ENCODE measurements at regions not wholly inside any gene's neighbourhood (a gene's known extent, or its start where the extent isn't known, plus 50 kb on each side); places are given as distances from the start of the nearest gene placed in this dataset.

DNA sequence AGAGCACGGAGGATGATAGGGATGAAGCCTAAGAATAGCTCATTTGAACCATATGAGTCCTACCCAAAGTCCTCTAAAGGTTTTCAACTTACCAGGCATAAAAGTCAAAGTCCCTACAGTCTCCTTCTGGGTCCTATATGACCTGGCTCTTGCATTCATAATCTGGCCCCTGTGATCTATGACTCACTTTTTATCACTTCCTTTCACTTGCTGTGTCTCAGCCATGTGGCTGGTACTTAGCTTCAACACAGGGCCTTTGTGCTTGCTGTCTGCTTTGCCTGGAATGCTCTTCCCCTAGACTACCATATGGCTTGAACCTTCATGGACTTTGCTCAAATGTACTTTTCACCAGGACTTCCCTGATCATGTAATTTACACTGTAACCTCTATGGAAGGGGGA lies 137.6 kb upstream of the TMTC1 start:
- Histone ChIP-seq H3K4me3 (ENCODE audit: low read length in 2 of 2) (no peak overlapping the region), H3K27me3 (ENCODE audit: control insufficient read depth in 2 of 2, insufficient read depth in 2 of 2, low read length in 2 of 2) (no peaks in the 10 kb centered on the region), H3K27ac (ENCODE audit: low read depth in 2 of 2, low read length in 2 of 2) (no peak overlapping the region), H3K9ac (ENCODE audit: low read depth in 1 of 2, low read length in 2 of 2) (no peak overlapping the region), H3K4me1 (ENCODE audit: control insufficient read depth in 2 of 2, insufficient read depth in 2 of 2, low read length in 2 of 2) (no peaks in the 10 kb centered on the region), H3K9me3 (ENCODE audit: control insufficient read depth in 2 of 2, low read length in 2 of 2) (peaks cover 0 to 4% of the 10 kb centered on the region in 2 donors), H3K36me3 (ENCODE audit: control insufficient read depth in 2 of 2, insufficient read depth in 2 of 2, low read length in 2 of 2) (no peaks in the 10 kb centered on the region)

DNA sequence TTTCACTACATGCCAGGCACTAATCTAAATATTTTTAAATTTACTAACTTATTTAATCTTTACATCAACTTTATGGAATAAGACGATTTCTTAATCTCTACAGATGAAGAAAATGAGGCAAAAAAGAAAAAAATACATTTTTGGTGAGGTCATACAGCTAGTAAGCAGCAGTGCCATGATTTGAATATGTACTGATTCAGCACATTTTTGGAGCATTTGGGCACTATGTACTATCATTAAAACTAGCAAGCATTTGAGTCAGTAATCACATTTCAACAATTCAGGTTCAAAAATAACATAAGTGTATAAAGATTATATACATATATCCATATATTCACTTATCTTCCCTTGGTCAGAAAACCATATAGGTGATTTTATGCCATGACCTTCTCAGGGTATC lies 124.4 kb upstream of the TMTC1 start:
- Histone ChIP-seq H3K4me1 (ENCODE audit: control insufficient read depth in 2 of 2, insufficient read depth in 2 of 2, low read length in 2 of 2) (no peaks in the 10 kb centered on the region), H3K9me3 (ENCODE audit: control insufficient read depth in 2 of 2, low read length in 2 of 2) (no peaks in the 10 kb centered on the region), H3K36me3 (ENCODE audit: control insufficient read depth in 2 of 2, insufficient read depth in 2 of 2, low read length in 2 of 2) (no peaks in the 10 kb centered on the region), H3K4me3 (ENCODE audit: low read length in 2 of 2) (no peak overlapping the region), H3K27me3 (ENCODE audit: control insufficient read depth in 2 of 2, insufficient read depth in 2 of 2, low read length in 2 of 2) (no peaks in the 10 kb centered on the region), H3K9ac (ENCODE audit: low read depth in 1 of 2, low read length in 2 of 2) (no peak overlapping the region), H3K27ac (ENCODE audit: low read depth in 2 of 2, low read length in 2 of 2) (no peak overlapping the region)

DNA sequence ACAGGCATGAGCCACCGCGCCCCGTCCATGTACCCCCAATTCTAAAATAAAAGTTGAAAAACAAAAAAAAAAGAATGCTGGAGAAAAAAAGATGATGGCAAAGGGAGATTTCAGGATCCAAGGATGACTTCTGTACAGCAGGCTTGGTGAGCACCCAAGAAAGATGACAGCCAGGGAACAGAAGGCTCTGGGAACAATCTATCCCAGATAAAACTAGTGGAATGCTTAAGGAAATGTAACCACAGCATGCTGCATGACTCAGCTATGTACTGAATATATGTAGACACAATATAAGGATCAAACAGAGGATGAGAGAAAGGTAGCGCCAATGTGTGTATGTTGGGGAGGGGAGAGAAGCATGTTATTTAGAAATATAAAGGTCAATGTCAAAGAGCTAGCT lies 123.7 kb upstream of the TMTC1 start:
- Histone ChIP-seq H3K4me1 (ENCODE audit: control insufficient read depth in 2 of 2, insufficient read depth in 2 of 2, low read length in 2 of 2) (no peaks in the 10 kb centered on the region), H3K27ac (ENCODE audit: low read depth in 2 of 2, low read length in 2 of 2) (no peak overlapping the region), H3K9ac (ENCODE audit: low read depth in 1 of 2, low read length in 2 of 2) (no peak overlapping the region), H3K27me3 (ENCODE audit: control insufficient read depth in 2 of 2, insufficient read depth in 2 of 2, low read length in 2 of 2) (no peaks in the 10 kb centered on the region), H3K9me3 (ENCODE audit: control insufficient read depth in 2 of 2, low read length in 2 of 2) (no peaks in the 10 kb centered on the region), H3K4me3 (ENCODE audit: low read length in 2 of 2) (no peak overlapping the region), H3K36me3 (ENCODE audit: control insufficient read depth in 2 of 2, insufficient read depth in 2 of 2, low read length in 2 of 2) (no peaks in the 10 kb centered on the region)

DNA sequence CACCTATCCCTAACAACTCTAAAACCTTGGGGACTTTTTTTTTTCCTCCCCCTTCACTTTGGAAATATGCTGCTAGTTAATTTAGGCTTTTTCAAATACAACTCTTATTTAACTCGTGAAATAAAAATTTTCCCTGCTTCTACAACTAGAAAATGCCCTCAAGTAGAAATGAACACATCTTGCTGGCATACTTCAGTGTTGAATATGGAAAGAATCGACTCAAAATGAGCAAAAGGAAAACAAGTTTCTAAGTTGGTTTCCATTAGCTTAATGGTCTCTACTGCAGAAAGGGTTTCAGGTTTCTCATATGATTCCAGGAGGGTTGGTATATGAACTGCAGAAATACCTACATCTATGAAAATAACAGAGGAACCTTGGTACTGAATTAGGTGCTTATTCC lies 118.3 kb upstream of the TMTC1 start:
- no peak overlapping the region for H3K4me3 ChIP-seq (ENCODE audit: low read length in 2 of 2)
- no peak overlapping the region for H3K9ac ChIP-seq (ENCODE audit: low read depth in 1 of 2, low read length in 2 of 2)
- no peaks in the 10 kb centered on the region for H3K36me3 ChIP-seq (ENCODE audit: control insufficient read depth in 2 of 2, insufficient read depth in 2 of 2, low read length in 2 of 2)
- no peaks in the 10 kb centered on the region for H3K4me1 ChIP-seq (ENCODE audit: control insufficient read depth in 2 of 2, insufficient read depth in 2 of 2, low read length in 2 of 2)
- no peak overlapping the region for H3K27ac ChIP-seq (ENCODE audit: low read depth in 2 of 2, low read length in 2 of 2)
- H3K9me3 ChIP-seq (ENCODE audit: control insufficient read depth in 2 of 2, low read length in 2 of 2) = no peaks in the 10 kb centered on the region
- no peaks in the 10 kb centered on the region for H3K27me3 ChIP-seq (ENCODE audit: control insufficient read depth in 2 of 2, insufficient read depth in 2 of 2, low read length in 2 of 2)

DNA sequence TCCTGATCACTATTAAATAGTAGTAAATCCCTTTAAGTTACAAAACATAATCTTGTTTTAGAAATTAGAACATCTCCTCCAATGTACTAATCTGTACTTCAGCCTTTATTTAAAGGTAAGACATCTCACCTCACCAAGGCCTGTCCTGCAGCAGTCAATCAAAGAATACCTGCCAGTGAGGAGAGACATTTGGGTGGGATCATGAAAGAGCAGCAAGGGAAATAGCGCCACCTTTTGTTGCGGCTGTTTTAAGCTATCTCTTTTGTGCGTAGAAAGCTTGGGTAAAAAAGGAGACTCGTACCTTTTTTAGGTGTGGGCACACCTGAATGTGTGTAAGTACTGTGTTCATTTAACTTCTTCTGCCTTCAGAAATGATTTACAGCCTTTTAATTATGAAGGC lies 117.8 kb upstream of the TMTC1 start:
- no peak overlapping the region for H3K27ac ChIP-seq (ENCODE audit: low read depth in 2 of 2, low read length in 2 of 2)
- no peaks in the 10 kb centered on the region for H3K4me1 ChIP-seq (ENCODE audit: control insufficient read depth in 2 of 2, insufficient read depth in 2 of 2, low read length in 2 of 2)
- no peaks in the 10 kb centered on the region for H3K36me3 ChIP-seq (ENCODE audit: control insufficient read depth in 2 of 2, insufficient read depth in 2 of 2, low read length in 2 of 2)
- H3K4me3 ChIP-seq (ENCODE audit: low read length in 2 of 2) = no peak overlapping the region
- H3K9me3 ChIP-seq (ENCODE audit: control insufficient read depth in 2 of 2, low read length in 2 of 2) = no peaks in the 10 kb centered on the region
- H3K9ac ChIP-seq (ENCODE audit: low read depth in 1 of 2, low read length in 2 of 2) = no peak overlapping the region
- H3K27me3 ChIP-seq (ENCODE audit: control insufficient read depth in 2 of 2, insufficient read depth in 2 of 2, low read length in 2 of 2) = no peaks in the 10 kb centered on the region

DNA sequence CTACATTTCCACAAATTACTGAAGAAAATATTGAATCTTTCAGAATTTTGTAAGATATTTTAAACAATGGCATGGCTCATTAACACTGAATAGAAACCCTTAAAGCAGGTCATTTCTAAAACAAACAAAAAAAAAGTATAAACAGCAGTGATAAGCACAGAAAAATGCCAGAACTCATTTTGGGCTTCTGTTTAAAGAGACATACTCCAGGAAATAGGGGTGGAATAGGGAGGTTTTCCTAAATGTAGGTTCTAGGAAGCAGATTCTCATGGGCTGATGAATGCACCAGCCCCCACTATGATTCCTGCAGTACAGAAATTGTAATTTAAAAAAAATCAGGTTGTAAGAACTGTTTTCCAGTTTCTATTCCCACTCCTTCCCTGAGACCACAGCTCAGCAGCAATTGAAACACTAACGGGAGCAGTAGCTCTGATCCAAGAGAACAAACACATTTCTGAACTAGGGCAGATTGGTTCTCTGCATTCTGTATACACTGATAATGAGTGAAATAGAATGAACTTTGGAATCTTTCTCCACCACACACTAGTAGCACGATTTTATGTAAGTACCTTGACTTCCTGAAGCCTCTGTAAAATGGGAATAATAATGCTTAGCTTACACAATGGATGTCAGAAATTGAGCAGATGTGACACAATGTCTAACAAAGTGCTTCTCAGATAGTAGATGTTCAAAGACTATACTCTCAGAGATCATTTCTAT lies 115.6 kb upstream of the TMTC1 start:
- no peak overlapping the region for H3K9ac ChIP-seq (ENCODE audit: low read depth in 1 of 2, low read length in 2 of 2)
- no peaks in the 10 kb centered on the region for H3K4me1 ChIP-seq (ENCODE audit: control insufficient read depth in 2 of 2, insufficient read depth in 2 of 2, low read length in 2 of 2)
- no peak overlapping the region for H3K27ac ChIP-seq (ENCODE audit: low read depth in 2 of 2, low read length in 2 of 2)
- H3K4me3 ChIP-seq (ENCODE audit: low read length in 2 of 2) = no peak overlapping the region
- no peaks in the 10 kb centered on the region for H3K36me3 ChIP-seq (ENCODE audit: control insufficient read depth in 2 of 2, insufficient read depth in 2 of 2, low read length in 2 of 2)
- H3K27me3 ChIP-seq (ENCODE audit: control insufficient read depth in 2 of 2, insufficient read depth in 2 of 2, low read length in 2 of 2) = no peaks in the 10 kb centered on the region
- peaks cover 0 to 3% of the 10 kb centered on the region in 2 donors for H3K9me3 ChIP-seq (ENCODE audit: control insufficient read depth in 2 of 2, low read length in 2 of 2)

DNA sequence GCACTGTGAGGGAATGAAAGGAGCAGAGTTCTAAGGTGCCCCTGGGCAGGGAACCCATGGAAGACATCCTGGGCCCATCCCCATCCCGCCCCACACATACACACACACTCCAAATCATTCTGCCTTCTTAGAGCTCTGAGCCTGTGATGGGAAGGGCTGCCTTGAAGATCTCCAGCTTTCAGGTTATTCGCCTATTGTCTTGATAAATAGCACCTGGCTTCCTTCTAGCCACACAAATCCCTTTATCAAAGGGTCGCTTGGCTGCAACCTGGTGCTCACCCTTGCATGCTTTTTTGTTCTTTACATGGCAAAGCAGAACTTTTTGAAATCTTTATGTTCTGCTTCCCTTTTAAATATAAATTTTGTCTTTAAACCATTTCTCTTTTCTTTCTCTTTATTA lies 112.2 kb upstream of the TMTC1 start:
- H3K9ac ChIP-seq (ENCODE audit: low read depth in 1 of 2, low read length in 2 of 2) = no peak overlapping the region
- H3K4me1 ChIP-seq (ENCODE audit: control insufficient read depth in 2 of 2, insufficient read depth in 2 of 2, low read length in 2 of 2) = no peaks in the 10 kb centered on the region
- no peaks in the 10 kb centered on the region for H3K36me3 ChIP-seq (ENCODE audit: control insufficient read depth in 2 of 2, insufficient read depth in 2 of 2, low read length in 2 of 2)
- no peak overlapping the region for H3K4me3 ChIP-seq (ENCODE audit: low read length in 2 of 2)
- no peaks in the 10 kb centered on the region for H3K27me3 ChIP-seq (ENCODE audit: control insufficient read depth in 2 of 2, insufficient read depth in 2 of 2, low read length in 2 of 2)
- no peak overlapping the region for H3K27ac ChIP-seq (ENCODE audit: low read depth in 2 of 2, low read length in 2 of 2)
- H3K9me3 ChIP-seq (ENCODE audit: control insufficient read depth in 2 of 2, low read length in 2 of 2) = peaks cover 0 to 3% of the 10 kb centered on the region in 2 donors

DNA sequence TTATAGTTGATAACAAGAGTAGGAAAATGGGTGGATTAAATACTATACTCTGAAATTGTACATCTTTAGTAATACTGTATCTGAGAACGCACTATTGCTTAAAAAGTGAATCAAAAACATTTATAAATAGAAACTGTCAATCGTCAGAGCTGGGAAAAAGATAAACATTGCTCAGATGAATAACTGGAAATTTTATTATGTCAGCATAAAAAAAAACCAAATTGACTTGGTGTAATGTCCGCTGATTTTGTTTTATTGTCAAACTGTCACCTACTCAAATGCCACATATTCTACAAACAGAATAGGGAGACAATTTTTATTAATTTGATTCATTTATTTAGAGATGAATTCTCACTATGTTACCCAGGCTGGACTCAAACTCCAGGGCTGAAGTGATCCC lies 109.3 kb upstream of the TMTC1 start:
- Histone ChIP-seq H3K9me3 (ENCODE audit: control insufficient read depth in 2 of 2, low read length in 2 of 2) (peaks cover 3% of the 10 kb centered on the region in 2 donors), H3K36me3 (ENCODE audit: control insufficient read depth in 2 of 2, insufficient read depth in 2 of 2, low read length in 2 of 2) (no peaks in the 10 kb centered on the region), H3K27me3 (ENCODE audit: control insufficient read depth in 2 of 2, insufficient read depth in 2 of 2, low read length in 2 of 2) (no peaks in the 10 kb centered on the region), H3K4me3 (ENCODE audit: low read length in 2 of 2) (no peak overlapping the region), H3K27ac (ENCODE audit: low read depth in 2 of 2, low read length in 2 of 2) (no peak overlapping the region), H3K4me1 (ENCODE audit: control insufficient read depth in 2 of 2, insufficient read depth in 2 of 2, low read length in 2 of 2) (no peaks in the 10 kb centered on the region), H3K9ac (ENCODE audit: low read depth in 1 of 2, low read length in 2 of 2) (no peak overlapping the region)

DNA sequence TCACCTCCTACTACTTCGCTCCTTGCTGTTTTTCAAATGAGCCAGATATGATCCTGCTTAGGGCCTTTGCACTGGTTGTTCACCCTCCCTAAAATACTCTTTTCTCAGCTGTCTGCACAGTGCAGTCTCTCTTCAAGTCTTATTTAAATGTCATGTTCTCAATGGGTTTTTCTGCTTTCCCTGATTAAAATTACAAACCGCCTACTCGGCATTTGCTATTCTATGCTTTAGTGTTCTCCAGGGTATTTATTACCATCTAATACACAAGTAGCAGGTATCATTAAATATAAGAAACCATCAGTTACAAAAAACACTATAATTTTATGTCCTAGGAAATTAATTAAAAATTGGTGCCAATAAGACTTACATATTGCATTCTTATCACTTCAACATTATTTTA lies 108.0 kb upstream of the TMTC1 start:
- Histone ChIP-seq H3K27me3 (ENCODE audit: control insufficient read depth in 2 of 2, insufficient read depth in 2 of 2, low read length in 2 of 2) (no peaks in the 10 kb centered on the region), H3K27ac (ENCODE audit: low read depth in 2 of 2, low read length in 2 of 2) (no peak overlapping the region), H3K4me3 (ENCODE audit: low read length in 2 of 2) (no peak overlapping the region), H3K9ac (ENCODE audit: low read depth in 1 of 2, low read length in 2 of 2) (no peak overlapping the region), H3K9me3 (ENCODE audit: control insufficient read depth in 2 of 2, low read length in 2 of 2) (peaks cover 3% of the 10 kb centered on the region in 2 donors), H3K4me1 (ENCODE audit: control insufficient read depth in 2 of 2, insufficient read depth in 2 of 2, low read length in 2 of 2) (no peaks in the 10 kb centered on the region), H3K36me3 (ENCODE audit: control insufficient read depth in 2 of 2, insufficient read depth in 2 of 2, low read length in 2 of 2) (no peaks in the 10 kb centered on the region)

DNA sequence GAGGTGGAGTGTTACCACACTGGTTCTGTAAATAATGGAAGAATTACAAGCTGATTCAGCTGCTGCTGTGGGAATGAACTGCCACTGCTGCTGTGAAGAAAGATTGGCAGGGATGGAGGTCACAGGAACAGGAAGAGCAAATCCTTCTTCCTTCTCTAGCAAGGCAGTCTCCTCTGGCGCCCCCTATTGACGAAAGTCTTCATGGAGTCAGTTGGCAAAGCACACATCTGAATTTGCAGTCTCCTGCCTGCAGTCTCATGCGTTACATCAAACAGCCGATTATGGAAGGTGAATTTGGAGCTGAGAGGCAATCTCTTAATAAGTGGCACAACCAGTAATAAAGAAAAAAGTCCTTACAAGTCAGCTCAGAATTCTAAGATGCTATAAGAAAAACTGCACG lies 106.0 kb upstream of the TMTC1 start:
- H3K9ac ChIP-seq (ENCODE audit: low read depth in 1 of 2, low read length in 2 of 2) = no peak overlapping the region
- no peak overlapping the region for H3K27ac ChIP-seq (ENCODE audit: low read depth in 2 of 2, low read length in 2 of 2)
- no peaks in the 10 kb centered on the region for H3K36me3 ChIP-seq (ENCODE audit: control insufficient read depth in 2 of 2, insufficient read depth in 2 of 2, low read length in 2 of 2)
- no peaks in the 10 kb centered on the region for H3K27me3 ChIP-seq (ENCODE audit: control insufficient read depth in 2 of 2, insufficient read depth in 2 of 2, low read length in 2 of 2)
- H3K4me1 ChIP-seq (ENCODE audit: control insufficient read depth in 2 of 2, insufficient read depth in 2 of 2, low read length in 2 of 2) = no peaks in the 10 kb centered on the region
- peaks cover 2 to 3% of the 10 kb centered on the region in 2 donors for H3K9me3 ChIP-seq (ENCODE audit: control insufficient read depth in 2 of 2, low read length in 2 of 2)
- H3K4me3 ChIP-seq (ENCODE audit: low read length in 2 of 2) = no peak overlapping the region

DNA sequence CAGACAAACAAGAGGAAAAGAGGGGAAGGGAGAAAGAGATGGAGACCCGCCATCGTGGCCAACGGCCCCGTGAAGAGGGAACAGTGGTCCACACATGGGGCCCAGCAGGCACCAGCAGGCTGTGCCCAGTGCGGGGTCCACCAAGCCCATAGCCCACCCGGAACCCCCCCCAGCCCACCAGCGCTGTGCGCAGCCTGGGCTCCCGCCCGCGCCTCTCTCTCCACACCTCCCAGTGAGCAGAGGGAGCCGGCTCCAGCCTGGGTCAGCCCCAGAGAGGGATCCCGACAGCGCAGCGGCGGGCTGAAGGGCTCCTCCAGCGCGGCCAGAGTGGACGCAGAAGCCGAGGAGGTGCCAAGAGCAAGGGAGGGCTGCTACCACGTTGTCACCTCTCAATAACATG lies 105.0 kb upstream of the TMTC1 start:
- Histone ChIP-seq H3K27me3 (ENCODE audit: control insufficient read depth in 2 of 2, insufficient read depth in 2 of 2, low read length in 2 of 2) (no peaks in the 10 kb centered on the region), H3K4me3 (ENCODE audit: low read length in 2 of 2) (no peak overlapping the region), H3K9ac (ENCODE audit: low read depth in 1 of 2, low read length in 2 of 2) (no peak overlapping the region), H3K9me3 (ENCODE audit: control insufficient read depth in 2 of 2, low read length in 2 of 2) (peaks cover 0 to 3% of the 10 kb centered on the region in 2 donors), H3K36me3 (ENCODE audit: control insufficient read depth in 2 of 2, insufficient read depth in 2 of 2, low read length in 2 of 2) (no peaks in the 10 kb centered on the region), H3K27ac (ENCODE audit: low read depth in 2 of 2, low read length in 2 of 2) (no peak overlapping the region), H3K4me1 (ENCODE audit: control insufficient read depth in 2 of 2, insufficient read depth in 2 of 2, low read length in 2 of 2) (no peaks in the 10 kb centered on the region)

Measured in mucosa of rectum (tissue), 2 donors.